ENCODE measurements at regions not wholly inside any gene's neighbourhood (a gene's known extent, or its start where the extent isn't known, plus 50 kb on each side); places are given as distances from the start of the nearest gene placed in this dataset.

DNA sequence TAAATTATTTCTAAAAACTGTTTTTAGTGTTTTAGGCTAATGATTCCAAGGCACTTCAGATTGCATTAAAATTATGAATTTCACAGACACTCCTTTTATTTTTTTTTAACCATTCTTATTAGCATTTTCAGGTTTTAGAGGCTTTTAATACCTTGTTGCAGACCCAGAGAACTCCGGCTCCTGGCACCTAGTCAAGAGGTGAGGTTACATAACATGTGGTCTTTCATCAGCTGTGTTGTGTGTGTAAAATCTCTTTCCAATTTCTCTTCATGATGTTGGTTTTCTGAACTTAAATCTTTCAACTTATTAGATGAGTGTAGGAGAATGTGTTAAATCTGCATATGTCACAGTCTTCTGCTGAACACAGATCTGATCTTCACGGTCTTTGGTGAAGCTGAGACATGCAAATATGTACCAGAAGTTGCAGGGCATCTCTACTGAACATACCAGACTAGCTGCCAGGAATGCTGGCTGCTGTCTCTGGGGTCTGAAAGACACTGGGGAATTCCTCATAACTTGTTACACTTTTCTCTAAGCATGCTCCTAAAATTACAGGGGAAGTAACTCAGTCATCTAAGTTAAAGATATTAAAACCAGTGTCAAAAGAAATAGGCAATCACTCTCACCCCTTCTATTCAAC, 1165.3 kb downstream of the EFNB2 start:
- H3K4me2 ChIP-seq (ENCODE audit: low read length), result no peak overlapping the region
- no peaks in the 10 kb centered on the region for H3K4me1 ChIP-seq (ENCODE audit: control insufficient read depth, low read length)
- no peaks in the 10 kb centered on the region for H3K9me2 ChIP-seq (replicated peaks; ENCODE audit: control insufficient read depth, low read length)
- no peaks in the 10 kb centered on the region for H3K27me3 ChIP-seq (ENCODE audit: control insufficient read depth, low read length)
- H3K79me2 ChIP-seq (ENCODE audit: control insufficient read depth, low read length), result no peaks in the 10 kb centered on the region
- H3F3A ChIP-seq (ENCODE audit: control insufficient read depth, insufficient read depth), result no peaks in the 10 kb centered on the region
- H3K9me3 ChIP-seq (ENCODE audit: control insufficient read depth, insufficient read depth, low read length), result no peaks in the 10 kb centered on the region
- no peak overlapping the region for H3K27ac ChIP-seq (ENCODE audit: low read depth, low read length)
- H3K4me3 ChIP-seq (ENCODE audit: low read length), result no peak overlapping the region
- TF ChIP-seq EZH2phosphoT487 (IDR thresholded peaks at IDR 0.05; ENCODE audit: borderline replicate concordance, low read length), result no peak
- TF ChIP-seq, protein P1, sequence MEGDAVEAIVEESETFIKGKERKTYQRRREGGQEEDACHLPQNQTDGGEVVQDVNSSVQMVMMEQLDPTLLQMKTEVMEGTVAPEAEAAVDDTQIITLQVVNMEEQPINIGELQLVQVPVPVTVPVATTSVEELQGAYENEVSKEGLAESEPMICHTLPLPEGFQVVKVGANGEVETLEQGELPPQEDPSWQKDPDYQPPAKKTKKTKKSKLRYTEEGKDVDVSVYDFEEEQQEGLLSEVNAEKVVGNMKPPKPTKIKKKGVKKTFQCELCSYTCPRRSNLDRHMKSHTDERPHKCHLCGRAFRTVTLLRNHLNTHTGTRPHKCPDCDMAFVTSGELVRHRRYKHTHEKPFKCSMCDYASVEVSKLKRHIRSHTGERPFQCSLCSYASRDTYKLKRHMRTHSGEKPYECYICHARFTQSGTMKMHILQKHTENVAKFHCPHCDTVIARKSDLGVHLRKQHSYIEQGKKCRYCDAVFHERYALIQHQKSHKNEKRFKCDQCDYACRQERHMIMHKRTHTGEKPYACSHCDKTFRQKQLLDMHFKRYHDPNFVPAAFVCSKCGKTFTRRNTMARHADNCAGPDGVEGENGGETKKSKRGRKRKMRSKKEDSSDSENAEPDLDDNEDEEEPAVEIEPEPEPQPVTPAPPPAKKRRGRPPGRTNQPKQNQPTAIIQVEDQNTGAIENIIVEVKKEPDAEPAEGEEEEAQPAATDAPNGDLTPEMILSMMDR (IDR thresholded peaks at IDR 0.05; ENCODE audit: low read depth, low read length, poor library complexity, severe bottlenecking), result no peak
- no peaks in the 10 kb centered on the region for H3K36me3 ChIP-seq (ENCODE audit: control insufficient read depth, low read length)
- H4K20me1 ChIP-seq (ENCODE audit: control insufficient read depth, insufficient read depth, low read depth, low read length), result no peaks in the 10 kb centered on the region

DNA sequence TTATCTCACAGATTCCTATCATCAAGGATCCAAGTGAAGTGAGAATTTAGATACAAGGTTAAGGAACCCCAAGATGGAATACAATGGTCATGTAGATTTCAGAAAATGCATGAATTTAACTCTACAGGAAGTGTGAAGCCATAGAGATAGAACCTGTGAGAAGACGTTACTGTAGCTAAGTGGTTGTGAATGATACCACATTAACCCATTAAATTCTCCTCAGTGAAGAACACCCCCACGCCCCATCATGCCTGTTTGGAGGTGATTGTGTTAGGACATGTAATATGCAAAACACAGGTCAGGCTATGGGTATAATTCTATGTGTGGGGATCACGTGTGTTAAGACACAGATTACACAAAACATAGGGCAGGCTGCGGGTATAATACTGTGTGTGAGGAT, 1166.7 kb downstream of the EFNB2 start:
- Histone ChIP-seq H3K79me2 (ENCODE audit: control insufficient read depth, low read length) (no peaks in the 10 kb centered on the region), H3K27me3 (ENCODE audit: control insufficient read depth, low read length) (no peaks in the 10 kb centered on the region), H4K20me1 (ENCODE audit: control insufficient read depth, insufficient read depth, low read depth, low read length) (no peaks in the 10 kb centered on the region), H3F3A (ENCODE audit: control insufficient read depth, insufficient read depth) (no peaks in the 10 kb centered on the region), H3K4me3 (ENCODE audit: low read length) (no peak overlapping the region), H3K9me2 (replicated peaks; ENCODE audit: control insufficient read depth, low read length) (no peaks in the 10 kb centered on the region), H3K4me1 (ENCODE audit: control insufficient read depth, low read length) (no peaks in the 10 kb centered on the region), H3K4me2 (ENCODE audit: low read length) (no peak overlapping the region), H3K27ac (ENCODE audit: low read depth, low read length) (no peak overlapping the region), H3K36me3 (ENCODE audit: control insufficient read depth, low read length) (no peaks in the 10 kb centered on the region), H3K9me3 (ENCODE audit: control insufficient read depth, insufficient read depth, low read length) (no peaks in the 10 kb centered on the region)
- TF ChIP-seq EZH2phosphoT487 (IDR thresholded peaks at IDR 0.05; ENCODE audit: borderline replicate concordance, low read length), result no peak
- TF ChIP-seq, protein P1 (IDR thresholded peaks at IDR 0.05; ENCODE audit: low read depth, low read length, poor library complexity, severe bottlenecking), result no peak

DNA sequence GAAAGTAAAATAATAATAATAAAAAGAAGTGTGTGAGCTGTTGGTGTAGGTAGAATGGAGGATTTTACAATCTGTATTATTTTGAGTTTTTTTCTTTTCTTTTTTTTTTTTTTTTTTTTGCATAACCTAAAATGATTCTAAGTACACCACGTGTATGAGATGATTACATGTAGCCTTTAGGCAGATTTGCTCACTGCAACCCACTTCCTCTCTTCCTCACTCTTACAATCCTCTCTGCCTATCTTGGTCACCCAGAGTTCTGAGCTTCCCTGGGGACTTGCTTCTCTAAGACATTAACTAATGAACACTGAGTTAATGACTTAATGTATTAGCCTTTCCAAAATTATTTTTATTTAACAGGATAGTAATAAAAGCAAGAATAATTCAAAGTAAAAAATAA, 1169.6 kb downstream of the EFNB2 start:
- TF ChIP-seq EZH2phosphoT487 (IDR thresholded peaks at IDR 0.05; ENCODE audit: borderline replicate concordance, low read length), result no peak
- TF ChIP-seq, protein P1 (IDR thresholded peaks at IDR 0.05; ENCODE audit: low read depth, low read length, poor library complexity, severe bottlenecking), result no peak
- no peaks in the 10 kb centered on the region for H3K79me2 ChIP-seq (ENCODE audit: control insufficient read depth, low read length)
- no peaks in the 10 kb centered on the region for H4K20me1 ChIP-seq (ENCODE audit: control insufficient read depth, insufficient read depth, low read depth, low read length)
- no peaks in the 10 kb centered on the region for H3F3A ChIP-seq (ENCODE audit: control insufficient read depth, insufficient read depth)
- H3K4me2 ChIP-seq (ENCODE audit: low read length), result no peak overlapping the region
- no peaks in the 10 kb centered on the region for H3K4me1 ChIP-seq (ENCODE audit: control insufficient read depth, low read length)
- no peaks in the 10 kb centered on the region for H3K36me3 ChIP-seq (ENCODE audit: control insufficient read depth, low read length)
- H3K9me2 ChIP-seq (replicated peaks; ENCODE audit: control insufficient read depth, low read length), result no peaks in the 10 kb centered on the region
- H3K27ac ChIP-seq (ENCODE audit: low read depth, low read length), result no peak overlapping the region
- H3K4me3 ChIP-seq (ENCODE audit: low read length), result no peak overlapping the region
- H3K27me3 ChIP-seq (ENCODE audit: control insufficient read depth, low read length), result no peaks in the 10 kb centered on the region
- no peaks in the 10 kb centered on the region for H3K9me3 ChIP-seq (ENCODE audit: control insufficient read depth, insufficient read depth, low read length)
